Endothelial cell (in vitro differentiated cells): ENCODE measurements at regions not wholly inside any gene's neighbourhood (a gene's known extent, or its start where the extent isn't known, plus 50 kb on each side); places are given as distances from the start of the nearest gene placed in this dataset.

ENCODE experiments used
- DNase-seq: peaks from one replicate; pipeline ENCODE4 v3.0.0; 2021; ENCODE audit warnings: low spot score
- H3K27ac Mint-ChIP-seq: one replicate; pipeline ENCODE4 v1.8.0; 2021; ENCODE audit warnings: mixed read lengths, inconsistent platforms; ENCODE audit not compliant: unreplicated experiment
- H3K27me3 Mint-ChIP-seq: one replicate; pipeline ENCODE4 v1.8.0; 2021; ENCODE audit warnings: mild to moderate bottlenecking, moderate library complexity, mixed read lengths, inconsistent platforms; ENCODE audit not compliant: unreplicated experiment
- H3K36me3 Mint-ChIP-seq: one replicate; pipeline ENCODE4 v1.8.0; 2021; ENCODE audit warnings: mild to moderate bottlenecking, low read depth, mixed read lengths, inconsistent platforms; ENCODE audit not compliant: unreplicated experiment
- H3K4me1 Mint-ChIP-seq: one replicate; pipeline ENCODE4 v1.8.0; 2021; ENCODE audit warnings: mild to moderate bottlenecking, mixed read lengths, inconsistent platforms; ENCODE audit not compliant: unreplicated experiment
- H3K4me3 Mint-ChIP-seq: one replicate; pipeline ENCODE4 v1.8.0; 2021; ENCODE audit warnings: mild to moderate bottlenecking, mixed read lengths, inconsistent platforms; ENCODE audit not compliant: unreplicated experiment
- H3K9me3 Mint-ChIP-seq: one replicate; pipeline ENCODE4 v1.8.0; 2021; ENCODE audit warnings: mixed read lengths, inconsistent platforms; ENCODE audit not compliant: unreplicated experiment
- TF ChIP-seq, protein P1 (sequence below): fragments of 200-600 bp; sonication (generic); IDR thresholded peaks from one replicate; pipeline ENCODE4 v1.5.0; 2021; ENCODE audit warnings: antibody characterized with exemption; ENCODE audit not compliant: unreplicated experiment

GRCh38 chr20:12051206-12052163 is 133.8 kb downstream of the BTBD3 start:
- H3K27ac Mint-ChIP-seq = no peak overlapping the region
- H3K27me3 Mint-ChIP-seq = no peaks in the 10 kb centered on the region
- no peak overlapping the region for H3K4me3 Mint-ChIP-seq
- H3K9me3 Mint-ChIP-seq = no peaks in the 10 kb centered on the region
- H3K36me3 Mint-ChIP-seq = no peaks in the 10 kb centered on the region
- no peak for DNase-seq
- peaks cover 15% of the 10 kb centered on the region for H3K4me1 Mint-ChIP-seq
- TF ChIP-seq, protein P1, sequence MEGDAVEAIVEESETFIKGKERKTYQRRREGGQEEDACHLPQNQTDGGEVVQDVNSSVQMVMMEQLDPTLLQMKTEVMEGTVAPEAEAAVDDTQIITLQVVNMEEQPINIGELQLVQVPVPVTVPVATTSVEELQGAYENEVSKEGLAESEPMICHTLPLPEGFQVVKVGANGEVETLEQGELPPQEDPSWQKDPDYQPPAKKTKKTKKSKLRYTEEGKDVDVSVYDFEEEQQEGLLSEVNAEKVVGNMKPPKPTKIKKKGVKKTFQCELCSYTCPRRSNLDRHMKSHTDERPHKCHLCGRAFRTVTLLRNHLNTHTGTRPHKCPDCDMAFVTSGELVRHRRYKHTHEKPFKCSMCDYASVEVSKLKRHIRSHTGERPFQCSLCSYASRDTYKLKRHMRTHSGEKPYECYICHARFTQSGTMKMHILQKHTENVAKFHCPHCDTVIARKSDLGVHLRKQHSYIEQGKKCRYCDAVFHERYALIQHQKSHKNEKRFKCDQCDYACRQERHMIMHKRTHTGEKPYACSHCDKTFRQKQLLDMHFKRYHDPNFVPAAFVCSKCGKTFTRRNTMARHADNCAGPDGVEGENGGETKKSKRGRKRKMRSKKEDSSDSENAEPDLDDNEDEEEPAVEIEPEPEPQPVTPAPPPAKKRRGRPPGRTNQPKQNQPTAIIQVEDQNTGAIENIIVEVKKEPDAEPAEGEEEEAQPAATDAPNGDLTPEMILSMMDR = no peak

- H3K27me3 Mint-ChIP-seq = no peaks in the 10 kb centered on the region
- TF ChIP-seq, protein P1 = no peak
- DNase-seq = peak; percentile 11
- no peaks in the 10 kb centered on the region for H3K36me3 Mint-ChIP-seq
- peaks cover 15% of the 10 kb centered on the region for H3K4me1 Mint-ChIP-seq
- no peak overlapping the region for H3K4me3 Mint-ChIP-seq
- H3K9me3 Mint-ChIP-seq = no peaks in the 10 kb centered on the region
- H3K27ac Mint-ChIP-seq = peak overlapping the region; percentile 97
Observed at GRCh38 chr20:12053353-12053752, 135.7 kb downstream of the BTBD3 start.

DNA sequence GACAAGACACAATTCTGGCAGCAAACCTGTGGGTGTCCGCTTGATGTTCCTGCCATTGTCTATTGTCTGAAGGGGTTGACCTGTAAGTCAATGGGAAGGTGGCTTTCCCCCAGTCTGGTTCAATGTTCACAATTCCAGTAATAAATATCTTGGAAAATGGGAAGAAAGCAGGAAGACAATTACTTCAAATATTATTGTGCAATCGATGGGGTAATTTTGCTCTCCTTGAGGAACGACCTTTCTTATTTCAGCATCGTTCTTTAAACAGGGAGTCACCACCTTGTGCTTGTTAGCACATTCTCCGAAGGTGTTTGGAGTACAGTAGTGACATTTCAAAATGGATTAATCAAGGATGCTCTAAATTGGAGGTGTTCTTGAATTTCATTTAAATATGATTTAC is 136.9 kb downstream of the BTBD3 start:
- no peaks in the 10 kb centered on the region for H3K27me3 Mint-ChIP-seq
- H3K4me1 Mint-ChIP-seq = peaks cover 15% of the 10 kb centered on the region
- TF ChIP-seq, protein P1 = no peak
- H3K36me3 Mint-ChIP-seq = no peaks in the 10 kb centered on the region
- H3K27ac Mint-ChIP-seq = peak overlapping the region; percentile 97
- H3K9me3 Mint-ChIP-seq = no peaks in the 10 kb centered on the region
- peak overlapping the region; percentile 56 for H3K4me3 Mint-ChIP-seq
- DNase-seq = no peak

DNA sequence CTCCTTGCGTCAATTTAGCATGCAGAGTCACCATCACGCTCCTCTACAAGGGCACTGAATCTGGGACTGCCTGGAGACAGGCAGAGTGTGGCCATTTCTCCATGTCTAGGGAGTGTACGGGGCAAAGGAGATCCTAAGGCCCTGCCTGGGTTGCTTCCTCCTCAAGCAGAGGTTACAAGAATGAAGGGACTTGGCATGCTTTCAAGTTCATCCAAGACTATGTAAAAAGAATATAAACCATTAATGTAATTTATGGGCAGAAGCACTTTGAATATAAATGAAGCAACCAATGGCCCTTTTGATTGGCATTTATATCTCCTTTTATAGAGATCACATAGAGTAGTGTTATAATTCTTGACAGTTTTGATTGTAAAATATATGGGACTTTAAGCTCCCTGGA is 137.5 kb downstream of the BTBD3 start:
- peak overlapping the region; percentile 82 for H3K27ac Mint-ChIP-seq
- TF ChIP-seq, protein P1 = no peak
- no peaks in the 10 kb centered on the region for H3K9me3 Mint-ChIP-seq
- H3K4me1 Mint-ChIP-seq = peaks cover 15% of the 10 kb centered on the region
- no peaks in the 10 kb centered on the region for H3K36me3 Mint-ChIP-seq
- H3K27me3 Mint-ChIP-seq = no peaks in the 10 kb centered on the region
- no peak for DNase-seq
- H3K4me3 Mint-ChIP-seq = no peak overlapping the region

DNA sequence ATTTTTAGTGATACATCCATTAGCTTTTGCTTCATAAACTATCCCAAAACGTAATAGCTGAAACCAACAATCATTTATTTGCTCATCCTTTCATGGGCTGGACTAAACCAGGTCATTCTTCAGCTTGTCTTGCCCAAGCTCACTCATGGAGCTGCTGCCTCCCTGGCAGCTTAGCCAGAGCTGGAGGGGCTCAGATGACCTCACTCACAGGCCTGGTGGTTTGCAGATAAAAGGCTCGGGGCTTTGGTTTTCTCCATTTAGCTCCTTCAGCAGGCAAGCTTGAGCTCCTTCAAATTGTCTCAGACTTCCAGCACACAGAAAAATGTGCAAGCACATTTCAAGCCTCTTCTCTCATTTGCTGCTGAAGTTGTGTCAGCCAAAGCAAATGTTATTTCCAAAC is 139.1 kb downstream of the BTBD3 start:
- Mint-ChIP-seq H3K4me3 (no peak overlapping the region), H3K4me1 (peaks cover 15% of the 10 kb centered on the region), H3K27ac (peak overlapping the region; percentile 40), H3K27me3 (no peaks in the 10 kb centered on the region), H3K36me3 (no peaks in the 10 kb centered on the region), H3K9me3 (no peaks in the 10 kb centered on the region)
- TF ChIP-seq, protein P1 = no peak
- no peak for DNase-seq
